ENCODE measurements at regions not wholly inside any gene's neighbourhood (a gene's known extent, or its start where the extent isn't known, plus 50 kb on each side); places are given as distances from the start of the nearest gene placed in this dataset.

- TF ChIP-seq POLR2A (IDR thresholded peaks at IDR 0.05) (no peak), CTCF (IDR thresholded peaks at IDR 0.05) (no peak), EP300 (IDR thresholded peaks at IDR 0.05) (no peak)
These were observed 383.4 kb upstream of the LARGE1 start for GRCh38 chr22:34303656-34304055.

All from upper lobe of left lung (tissue), 4 donors.